HL-60 (cell line): ENCODE measurements at regions not wholly inside any gene's neighbourhood (a gene's known extent, or its start where the extent isn't known, plus 50 kb on each side); places are given as distances from the start of the nearest gene placed in this dataset.

Experiments
- DNase-seq, 2 experiments: peaks; one replicate each; pipeline ENCODE4 v3.0.0-alpha.2; 2010 to 2020; ENCODE audit warnings: low read depth in 1 of 2, low spot score in 1 of 2
- H3K27ac ChIP-seq: fragments of 250-450 bp; sonication (Bioruptor Pico); replicated peaks from 2 replicates; pipeline ENCODE4 v1.5.1; 2020; ENCODE audit warnings: mild to moderate bottlenecking, moderate library complexity
- H3K27me3 ChIP-seq: fragments of 250-450 bp; sonication (Bioruptor Pico); 2 replicates; pipeline ENCODE4 v1.5.1; 2021; ENCODE audit warnings: mild to moderate bottlenecking, moderate library complexity; ENCODE audit not compliant: insufficient read depth, poor library complexity, severe bottlenecking
- H3K4me3 ChIP-seq: replicated peaks from 2 replicates; pipeline ENCODE4 v1.5.1; 2011; ENCODE audit warnings: mild to moderate bottlenecking, control low read depth, low read length; ENCODE audit not compliant: insufficient read depth
- GABPA ChIP-seq: IDR thresholded peaks from 2 replicates; pipeline ENCODE4 v1.6.1; 2012; ENCODE audit warnings: low read depth
- POLR2AphosphoS5 ChIP-seq: IDR thresholded peaks from 2 replicates; pipeline ENCODE4 v1.6.1; 2012; ENCODE audit warnings: low read depth
- SPI1 ChIP-seq: IDR thresholded peaks from 2 replicates; pipeline ENCODE4 v1.6.1; 2012; ENCODE audit warnings: low read depth, mild to moderate bottlenecking, borderline replicate concordance
- TF ChIP-seq, protein P1 (sequence below): IDR thresholded peaks from one replicate; pipeline ENCODE4 v1.5.1; 2011; ENCODE audit warnings: low read length, control low read depth, inconsistent platforms; ENCODE audit not compliant: insufficient read depth
- TF ChIP-seq, protein P2 (sequence below): IDR thresholded peaks from 2 replicates; pipeline ENCODE4 v1.6.1; 2012; ENCODE audit warnings: low read depth; ENCODE audit not compliant: insufficient replicate concordance

DNA sequence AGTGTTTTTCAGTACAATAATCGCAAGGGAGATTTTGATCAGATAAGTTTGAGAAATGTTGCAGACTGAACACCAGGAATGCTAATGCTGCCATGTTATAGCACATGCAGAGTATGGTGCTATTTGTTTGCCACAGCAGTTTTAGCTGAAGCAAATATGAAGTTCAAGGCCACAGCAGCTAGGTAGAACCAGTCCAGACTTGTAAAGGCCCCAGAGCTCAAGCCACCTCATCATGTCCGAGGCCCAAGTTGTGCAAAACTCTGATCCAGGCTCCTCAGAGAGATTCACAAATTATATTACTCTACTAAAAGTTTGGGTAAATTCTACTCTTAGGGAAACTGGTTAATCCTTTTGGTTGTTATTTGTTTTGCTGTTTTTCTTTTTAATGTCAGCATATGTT is 2702.6 kb downstream of the PCDH9 start:
- no peak for DNase-seq
- TF ChIP-seq, protein P1, sequence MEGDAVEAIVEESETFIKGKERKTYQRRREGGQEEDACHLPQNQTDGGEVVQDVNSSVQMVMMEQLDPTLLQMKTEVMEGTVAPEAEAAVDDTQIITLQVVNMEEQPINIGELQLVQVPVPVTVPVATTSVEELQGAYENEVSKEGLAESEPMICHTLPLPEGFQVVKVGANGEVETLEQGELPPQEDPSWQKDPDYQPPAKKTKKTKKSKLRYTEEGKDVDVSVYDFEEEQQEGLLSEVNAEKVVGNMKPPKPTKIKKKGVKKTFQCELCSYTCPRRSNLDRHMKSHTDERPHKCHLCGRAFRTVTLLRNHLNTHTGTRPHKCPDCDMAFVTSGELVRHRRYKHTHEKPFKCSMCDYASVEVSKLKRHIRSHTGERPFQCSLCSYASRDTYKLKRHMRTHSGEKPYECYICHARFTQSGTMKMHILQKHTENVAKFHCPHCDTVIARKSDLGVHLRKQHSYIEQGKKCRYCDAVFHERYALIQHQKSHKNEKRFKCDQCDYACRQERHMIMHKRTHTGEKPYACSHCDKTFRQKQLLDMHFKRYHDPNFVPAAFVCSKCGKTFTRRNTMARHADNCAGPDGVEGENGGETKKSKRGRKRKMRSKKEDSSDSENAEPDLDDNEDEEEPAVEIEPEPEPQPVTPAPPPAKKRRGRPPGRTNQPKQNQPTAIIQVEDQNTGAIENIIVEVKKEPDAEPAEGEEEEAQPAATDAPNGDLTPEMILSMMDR = no peak
- TF ChIP-seq POLR2AphosphoS5 (no peak), GABPA (no peak), SPI1 (no peak)
- TF ChIP-seq, protein P2, sequence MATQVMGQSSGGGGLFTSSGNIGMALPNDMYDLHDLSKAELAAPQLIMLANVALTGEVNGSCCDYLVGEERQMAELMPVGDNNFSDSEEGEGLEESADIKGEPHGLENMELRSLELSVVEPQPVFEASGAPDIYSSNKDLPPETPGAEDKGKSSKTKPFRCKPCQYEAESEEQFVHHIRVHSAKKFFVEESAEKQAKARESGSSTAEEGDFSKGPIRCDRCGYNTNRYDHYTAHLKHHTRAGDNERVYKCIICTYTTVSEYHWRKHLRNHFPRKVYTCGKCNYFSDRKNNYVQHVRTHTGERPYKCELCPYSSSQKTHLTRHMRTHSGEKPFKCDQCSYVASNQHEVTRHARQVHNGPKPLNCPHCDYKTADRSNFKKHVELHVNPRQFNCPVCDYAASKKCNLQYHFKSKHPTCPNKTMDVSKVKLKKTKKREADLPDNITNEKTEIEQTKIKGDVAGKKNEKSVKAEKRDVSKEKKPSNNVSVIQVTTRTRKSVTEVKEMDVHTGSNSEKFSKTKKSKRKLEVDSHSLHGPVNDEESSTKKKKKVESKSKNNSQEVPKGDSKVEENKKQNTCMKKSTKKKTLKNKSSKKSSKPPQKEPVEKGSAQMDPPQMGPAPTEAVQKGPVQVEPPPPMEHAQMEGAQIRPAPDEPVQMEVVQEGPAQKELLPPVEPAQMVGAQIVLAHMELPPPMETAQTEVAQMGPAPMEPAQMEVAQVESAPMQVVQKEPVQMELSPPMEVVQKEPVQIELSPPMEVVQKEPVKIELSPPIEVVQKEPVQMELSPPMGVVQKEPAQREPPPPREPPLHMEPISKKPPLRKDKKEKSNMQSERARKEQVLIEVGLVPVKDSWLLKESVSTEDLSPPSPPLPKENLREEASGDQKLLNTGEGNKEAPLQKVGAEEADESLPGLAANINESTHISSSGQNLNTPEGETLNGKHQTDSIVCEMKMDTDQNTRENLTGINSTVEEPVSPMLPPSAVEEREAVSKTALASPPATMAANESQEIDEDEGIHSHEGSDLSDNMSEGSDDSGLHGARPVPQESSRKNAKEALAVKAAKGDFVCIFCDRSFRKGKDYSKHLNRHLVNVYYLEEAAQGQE = no peak
- no peaks in the 10 kb centered on the region for H3K27me3 ChIP-seq
- no peak overlapping the region for H3K27ac ChIP-seq
- H3K4me3 ChIP-seq = no peak overlapping the region

DNA sequence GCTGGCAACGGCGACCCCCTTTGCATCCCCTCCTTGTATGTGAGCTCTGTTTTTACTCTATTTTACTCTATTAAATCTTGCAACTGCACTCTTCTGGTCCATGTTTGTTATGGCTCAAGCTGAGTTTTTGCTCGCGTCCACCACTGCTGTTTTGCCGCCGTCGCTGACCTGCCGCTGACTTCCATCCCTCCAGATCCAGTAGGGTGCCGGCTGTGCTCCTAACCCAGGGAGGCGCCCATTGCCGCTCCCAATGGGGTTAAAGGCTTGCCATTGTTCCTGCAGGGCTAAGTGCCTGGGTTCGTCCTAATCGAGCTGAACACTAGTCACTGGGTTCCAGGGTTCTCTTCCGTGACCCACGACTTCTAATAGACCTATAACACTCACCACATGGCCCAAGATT is 2704.4 kb downstream of the PCDH9 start:
- Histone ChIP-seq H3K4me3 (no peak overlapping the region), H3K27ac (no peak overlapping the region), H3K27me3 (no peaks in the 10 kb centered on the region)
- TF ChIP-seq SPI1 = no peak
- TF ChIP-seq, protein P2 = no peak
- TF ChIP-seq GABPA = no peak
- no peak for TF ChIP-seq POLR2AphosphoS5
- TF ChIP-seq, protein P1 = no peak
- no peak for DNase-seq

DNA sequence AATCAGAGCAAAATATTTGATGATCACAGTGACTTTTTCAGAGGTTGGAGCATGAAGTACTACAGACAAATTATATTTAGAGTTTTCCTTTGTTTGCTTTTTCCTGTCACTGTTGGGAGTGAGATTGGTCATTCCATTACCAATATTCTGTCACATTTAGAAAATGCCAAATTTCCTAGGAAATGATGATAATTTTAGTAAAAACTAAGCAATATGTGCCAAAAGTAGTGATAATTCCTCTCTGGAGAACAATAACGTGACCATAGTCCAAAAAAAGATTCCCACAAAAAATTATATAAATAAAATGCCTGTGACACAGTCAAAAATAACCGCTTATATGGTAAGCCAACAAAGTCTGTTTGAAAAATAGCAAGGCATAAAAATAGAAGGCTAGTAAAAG is 2719.4 kb downstream of the PCDH9 start:
- DNase-seq = no peak
- TF ChIP-seq POLR2AphosphoS5 (no peak), GABPA (no peak), SPI1 (no peak)
- TF ChIP-seq, protein P2 = no peak
- TF ChIP-seq, protein P1 = no peak
- Histone ChIP-seq H3K4me3 (no peak overlapping the region), H3K27me3 (no peaks in the 10 kb centered on the region), H3K27ac (no peak overlapping the region)
